Adrenal gland (tissue), 9 donors: ENCODE measurements at regions not wholly inside any gene's neighbourhood (a gene's known extent, or its start where the extent isn't known, plus 50 kb on each side); places are given as distances from the start of the nearest gene placed in this dataset.
"Not testable (repeated sequence)": the region's sequence is repeated elsewhere in the genome, so short reads cannot be mapped to it uniquely, and the experiment has no call there.

Source experiments
- DNase-seq, 7 donors: peaks; one replicate each; pipeline ENCODE4 v3.0.0-alpha.2; 2019 to 2020
- H3K27ac ChIP-seq, 5 donors: fragments of 200-600 bp; sonication (generic) in 4 of 5; 1 replicate in 3 of 5; 2 replicates in 2 of 5; pipeline versions ENCODE4 v1.5.1 to v1.8.0; 2016 to 2020; ENCODE audit warnings: mild to moderate bottlenecking in 1 of 5
- H3K27me3 ChIP-seq: fragments of 200-600 bp; 2 replicates; pipeline ENCODE4 v1.8.0; 2021
- H3K36me3 ChIP-seq, 2 donors: fragments of 200-600 bp; replicated peaks in 1 of 2; 1 replicate in 1 of 2; 2 replicates in 1 of 2; pipeline versions ENCODE4 v1.5.1 to v1.8.0; 2018 to 2022
- H3K4me1 ChIP-seq, 2 donors: fragments of 200-600 bp; replicated peaks in 1 of 2; 1 replicate in 1 of 2; 2 replicates in 1 of 2; pipeline versions ENCODE4 v1.5.1 to v1.8.0; 2018 to 2021
- H3K4me3 ChIP-seq, 4 donors: fragments of 200-600 bp; sonication (generic) in 3 of 4; one replicate each; pipeline ENCODE4 v1.5.1; 2016 to 2018
- H3K9me3 ChIP-seq, 3 donors: fragments of 200-600 bp; sonication (generic) in 1 of 3; replicated peaks in 1 of 3; 1 replicate in 2 of 3; 2 replicates in 1 of 3; pipeline versions ENCODE4 v1.5.1 to v1.8.0; 2016 to 2021
- CTCF ChIP-seq, 6 experiments: fragments of 450-650 bp in 4 of 6; fragments of 200-600 bp in 2 of 6; sonication (generic) in 1 of 6; IDR thresholded peaks; 1 replicate in 5 of 6; 2 replicates in 1 of 6; pipeline versions ENCODE4 v1.5.1 to v1.8.0; 2016 to 2021; ENCODE audit warnings: antibody characterized with exemption in 6 of 6, mild to moderate bottlenecking in 2 of 6, moderate library complexity in 1 of 6
- POLR2A ChIP-seq, 2 donors: fragments of 450-650 bp; IDR thresholded peaks; one replicate each; pipeline ENCODE4 v1.6.1; 2017; ENCODE audit warnings: antibody characterized with exemption in 2 of 2, mild to moderate bottlenecking in 2 of 2, moderate library complexity in 1 of 2
- WGBS, 4 donors: extraction: QIAGEN DNeasy Blood & Tissue Kit in 2 of 4; methylation state at CpG; one replicate each; pipeline versions ENCODE4 v1.1.5 to v1.1.7; 2013 to 2017; 5-methylcytosine and 5-hydroxymethylcytosine counted together
- intact Hi-C, 2 donors: fragments of 100-400 bp; cut with DNase I; formaldehyde crosslinking; loops; one replicate each; pipeline versions ENCODE4 v1.14.1 to v1.15.0; 2022 to 2023
- donor health status: healthy with polysubstance abuse.
- donor health status: Bipolar disorder and iron deficiency.
- donor health status: DM: yes; HTN: yes; CAD: no.
- donor health status: DM: no; HTN: no; CAD: no.
- donor health status: DM: no; HTN: no; CAD: no.

GRCh38 chr5:28809811-28810750 lies 1771.7 kb upstream of the CDH9 start:
- intact Hi-C loops: no loop called here
- H3K4me3 ChIP-seq: no peak overlapping the region
- H3K27me3 ChIP-seq: no peaks in the 10 kb centered on the region
- TF ChIP-seq POLR2A (IDR thresholded peaks at IDR 0.05) (no peak), CTCF (IDR thresholded peaks at IDR 0.05) (no peak)
- WGBS, 4 donors: 85 to 89% (median 89%) methylated on average over 29 to 56 of the region's 56 CpGs
- H3K4me1 ChIP-seq: no peaks in the 10 kb centered on the region
- no peaks in the 10 kb centered on the region for H3K9me3 ChIP-seq
- DNase-seq: no peak
- no peaks in the 10 kb centered on the region for H3K36me3 ChIP-seq
- no peak overlapping the region for H3K27ac ChIP-seq

- Histone ChIP-seq H3K4me1 (no peaks in the 10 kb centered on the region), H3K27me3 (no peaks in the 10 kb centered on the region), H3K9me3 (no peaks in the 10 kb centered on the region), H3K4me3 (no peak overlapping the region), H3K36me3 (no peaks in the 10 kb centered on the region), H3K27ac (no peak overlapping the region)
- DNase-seq: no peak
- WGBS, 4 donors: 86 to 94% (median 92%) methylated on average over 15 to 47 of the region's 47 CpGs
- intact Hi-C loops: no loop called here
- TF ChIP-seq CTCF (IDR thresholded peaks at IDR 0.05) (no peak), POLR2A (IDR thresholded peaks at IDR 0.05) (no peak)
These were observed 1770.8 kb upstream of the CDH9 start for GRCh38 chr5:28808967-28809810.

- Histone ChIP-seq H3K27me3 (no peaks in the 10 kb centered on the region), H3K27ac (no peak overlapping the region), H3K4me3 (no peak overlapping the region), H3K36me3 (no peaks in the 10 kb centered on the region), H3K4me1 (no peaks in the 10 kb centered on the region), H3K9me3 (no peaks in the 10 kb centered on the region)
- WGBS, 4 donors: 20 to 26% (median 24%) methylated on average over 2 of the region's 2 CpGs
- DNase-seq: no peak
- intact Hi-C loops: no loop called here
- TF ChIP-seq CTCF (IDR thresholded peaks at IDR 0.05): no peak
These were observed 1768.9 kb upstream of the CDH9 start for GRCh38 chr5:28807195-28807729.

DNA sequence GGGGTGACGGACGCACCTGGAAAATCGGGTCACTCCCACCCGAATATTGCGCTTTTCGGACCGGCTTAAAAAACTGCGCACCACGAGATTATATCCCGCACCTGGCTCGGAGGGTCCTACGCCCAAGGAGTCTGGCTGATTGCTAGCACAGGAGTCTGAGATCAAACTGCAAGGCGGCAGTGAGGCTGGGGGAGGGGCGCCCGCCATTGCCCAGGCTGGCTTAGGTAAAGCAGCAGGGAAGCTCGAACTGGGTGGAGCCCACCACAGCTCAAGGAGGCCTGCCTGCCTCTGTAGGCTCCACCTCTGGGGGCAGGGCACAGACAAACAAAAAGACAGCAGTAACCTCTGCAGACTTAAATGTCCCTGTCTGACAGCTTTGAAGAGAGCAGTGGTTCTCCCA lies 1760.6 kb upstream of the CDH9 start:
- WGBS, 4 donors: 89 to 95% (median 93%) methylated on average over 3 to 16 of the region's 16 CpGs
- H3K36me3 ChIP-seq, H3K27me3 ChIP-seq, H3K27ac ChIP-seq, intact Hi-C loops, DNase-seq, H3K4me1 ChIP-seq, H3K9me3 ChIP-seq, H3K4me3 ChIP-seq: not testable (repeated sequence)
